Liver (tissue), 3 donors: ENCODE measurements at regions not wholly inside any gene's neighbourhood (a gene's known extent, or its start where the extent isn't known, plus 50 kb on each side); places are given as distances from the start of the nearest gene placed in this dataset.

Experiments used
- ATF3 ChIP-seq: IDR thresholded peaks from 2 replicates; pipeline ENCODE4 v1.6.1; 2016; ENCODE audit warnings: antibody characterized with exemption
- CTCF ChIP-seq: fragments of 150-350 bp; IDR thresholded peaks from 2 replicates; pipeline ENCODE4 v1.5.1; 2017; ENCODE audit warnings: improper control_type of control experiment, low read depth, low read length; ENCODE audit not compliant: missing input control
- EGR1 ChIP-seq, 2 donors: IDR thresholded peaks; 2 replicates each; pipeline ENCODE4 v1.6.1; 2016 to 2018; ENCODE audit warnings: antibody characterized with exemption in 2 of 2, low read depth in 2 of 2
- GABPA ChIP-seq, 2 donors: IDR thresholded peaks in 1 of 2; conservative IDR thresholded peaks in 1 of 2; 2 replicates each; pipeline ENCODE4 v1.6.1; 2016; ENCODE audit warnings: antibody characterized with exemption in 2 of 2, mild to moderate bottlenecking in 1 of 2, moderate library complexity in 1 of 2
- HNF4A ChIP-seq, 2 donors: conservative IDR thresholded peaks; 2 replicates each; pipeline ENCODE4 v1.6.1; 2016; ENCODE audit warnings: antibody characterized with exemption in 2 of 2, mild to moderate bottlenecking in 2 of 2
- HNF4G ChIP-seq: IDR thresholded peaks from 2 replicates; pipeline ENCODE4 v1.6.1; 2016; ENCODE audit warnings: antibody characterized with exemption
- JUND ChIP-seq, 2 donors: IDR thresholded peaks; 2 replicates each; pipeline ENCODE4 v1.6.1; 2016; ENCODE audit warnings: antibody characterized with exemption in 2 of 2
- MAX ChIP-seq: IDR thresholded peaks from 2 replicates; pipeline ENCODE4 v1.6.1; 2016; ENCODE audit warnings: antibody characterized with exemption
- RAD21 ChIP-seq, 2 donors: IDR thresholded peaks; 2 replicates each; pipeline ENCODE4 v1.6.1; 2016; ENCODE audit warnings: antibody characterized with exemption in 2 of 2, mild to moderate bottlenecking in 2 of 2
- REST ChIP-seq: IDR thresholded peaks from 2 replicates; pipeline ENCODE4 v1.6.1; 2016; ENCODE audit warnings: antibody characterized with exemption, mild to moderate bottlenecking
- SP1 ChIP-seq: IDR thresholded peaks from 2 replicates; pipeline ENCODE4 v1.6.1; 2018; ENCODE audit warnings: antibody characterized with exemption, mild to moderate bottlenecking
- TAF1 ChIP-seq: conservative IDR thresholded peaks from 2 replicates; pipeline ENCODE4 v1.6.1; 2016; ENCODE audit warnings: antibody characterized with exemption, mild to moderate bottlenecking
- YY1 ChIP-seq: IDR thresholded peaks from 2 replicates; pipeline ENCODE4 v1.6.1; 2016; ENCODE audit warnings: antibody characterized with exemption, mild to moderate bottlenecking
- ZBTB33 ChIP-seq: IDR thresholded peaks from 2 replicates; pipeline ENCODE4 v1.6.1; 2016; ENCODE audit warnings: antibody characterized with exemption
- donor health status: healthy.
- donor health status: healthy.

GRCh38 chr7:24517166-24517565 lies 56.1 kb upstream of the PALS2 start:
- TF ChIP-seq ATF3 = no peak
- no peak for TF ChIP-seq CTCF
- no peak for TF ChIP-seq YY1
- TF ChIP-seq EGR1 (IDR thresholded peaks at IDR 0.05; ENCODE audit: low read depth in 2 of 2) = no peak
- TF ChIP-seq REST = no peak
- TF ChIP-seq GABPA (IDR thresholded peaks at IDR 0.05 in 1 of 2, conservative IDR thresholded peaks at IDR 0.05 in 1 of 2) = no peak
- TF ChIP-seq RAD21 (IDR thresholded peaks at IDR 0.05) = no peak
- TF ChIP-seq MAX = no peak
- no peak for TF ChIP-seq SP1
- TF ChIP-seq ZBTB33 = no peak
- no peak for TF ChIP-seq TAF1
- no peak for TF ChIP-seq JUND (IDR thresholded peaks at IDR 0.05)
- TF ChIP-seq HNF4G = no peak
- TF ChIP-seq HNF4A (conservative IDR thresholded peaks at IDR 0.05) = no peak
